ENCODE measurements at regions not wholly inside any gene's neighbourhood (a gene's known extent, or its start where the extent isn't known, plus 50 kb on each side); places are given as distances from the start of the nearest gene placed in this dataset.
"Not testable (repeated sequence)": the region's sequence is repeated elsewhere in the genome, so short reads cannot be mapped to it uniquely, and the experiment has no call there.

- no peak for TF ChIP-seq CTCF (IDR thresholded peaks at IDR 0.05)
- H3K9me3 ChIP-seq: no peaks in the 10 kb centered on the region
- ATAC-seq (no peak), FAIRE-seq (no peak), DNase-seq (no peak)
- no peaks in the 10 kb centered on the region for H3K36me3 ChIP-seq
- intact Hi-C loops (cut with DNase I): no loop called here
- H3K27me3 ChIP-seq: no peaks in the 10 kb centered on the region
- no peaks in the 10 kb centered on the region for H3K4me1 ChIP-seq
- no peak overlapping the region for H3K27ac ChIP-seq
- H3K4me3 ChIP-seq: no peak overlapping the region
- WGBS, 2 donors: 84 to 87% methylated on average over 2 of the region's 2 CpGs
These were observed 648.2 kb downstream of the SLCO4C1 start for GRCh38 chr5:101647861-101648260.

GRCh38 chr5:101643794-101644193 lies 652.3 kb downstream of the SLCO4C1 start:
- no peaks in the 10 kb centered on the region for H3K4me1 ChIP-seq
- no peak overlapping the region for H3K27ac ChIP-seq
- H3K4me3 ChIP-seq: no peak overlapping the region
- TF ChIP-seq CTCF (IDR thresholded peaks at IDR 0.05): no peak
- 72 to 88% methylated on average over 2 of the region's 2 CpGs for WGBS, 2 donors
- no peaks in the 10 kb centered on the region for H3K27me3 ChIP-seq
- no peaks in the 10 kb centered on the region for H3K36me3 ChIP-seq
- H3K9me3 ChIP-seq: no peaks in the 10 kb centered on the region
- ATAC-seq (no peak), FAIRE-seq (no peak), DNase-seq (no peak)
- intact Hi-C loops (cut with DNase I): no loop called here

- H3K4me3 ChIP-seq: no peak overlapping the region
- no peak for DNase-seq
- no peaks in the 10 kb centered on the region for H3K4me1 ChIP-seq
- WGBS, 2 donors: 77 to 83% methylated on average over 2 of the region's 2 CpGs
- intact Hi-C loops (cut with DNase I): no loop called here
- H3K27me3 ChIP-seq: no peaks in the 10 kb centered on the region
- no peaks in the 10 kb centered on the region for H3K36me3 ChIP-seq
- ATAC-seq: no peak
- FAIRE-seq: no peak
- no peak for TF ChIP-seq CTCF (IDR thresholded peaks at IDR 0.05)
- H3K27ac ChIP-seq: no peak overlapping the region
- no peaks in the 10 kb centered on the region for H3K9me3 ChIP-seq
These were observed 658.5 kb downstream of the SLCO4C1 start for GRCh38 chr5:101637599-101637998.

- DNase-seq; ATAC-seq; H3K9me3 ChIP-seq; H3K4me1 ChIP-seq; H3K27ac ChIP-seq; H3K4me3 ChIP-seq; H3K36me3 ChIP-seq; intact Hi-C loops (cut with DNase I); FAIRE-seq; H3K27me3 ChIP-seq: not testable (repeated sequence)
- WGBS, 2 donors: 40 to 48% methylated on average over 2 of the region's 2 CpGs
These were observed 668.3 kb downstream of the SLCO4C1 start for GRCh38 chr5:101627770-101628169.

GRCh38 chr5:101626572-101626971 lies 669.5 kb downstream of the SLCO4C1 start:
- Histone ChIP-seq H3K27me3 (no peaks in the 10 kb centered on the region), H3K36me3 (no peaks in the 10 kb centered on the region), H3K4me3 (no peak overlapping the region), H3K4me1 (no peaks in the 10 kb centered on the region), H3K27ac (no peak overlapping the region), H3K9me3 (no peaks in the 10 kb centered on the region)
- ATAC-seq (no peak), DNase-seq (no peak), FAIRE-seq (no peak)
- 68 to 70% methylated on average over 1 of the region's 1 CpG for WGBS, 2 donors
- no peak for TF ChIP-seq CTCF (IDR thresholded peaks at IDR 0.05)
- intact Hi-C loops (cut with DNase I): no loop called here

GRCh38 chr5:101611039-101611438 lies 685.0 kb downstream of the SLCO4C1 start:
- ATAC-seq (no peak), DNase-seq (no peak), FAIRE-seq (no peak)
- TF ChIP-seq CTCF (IDR thresholded peaks at IDR 0.05): no peak
- Histone ChIP-seq H3K27ac (no peak overlapping the region), H3K27me3 (no peaks in the 10 kb centered on the region), H3K4me3 (no peak overlapping the region), H3K9me3 (no peaks in the 10 kb centered on the region), H3K36me3 (no peaks in the 10 kb centered on the region), H3K4me1 (no peaks in the 10 kb centered on the region)
- WGBS, 2 donors: 61 to 67% methylated on average over 6 of the region's 6 CpGs
- intact Hi-C loops (cut with DNase I): no loop called here
